Transverse colon (tissue), 4 donors: ENCODE measurements at regions not wholly inside any gene's neighbourhood (a gene's known extent, or its start where the extent isn't known, plus 50 kb on each side); places are given as distances from the start of the nearest gene placed in this dataset.

Experiments used
- DNase-seq: peaks from one replicate; pipeline ENCODE4 v3.0.0-alpha.2; 2019
- H3K27ac ChIP-seq, 4 donors: fragments of 200-600 bp; sonication (generic); 2 replicates each; pipeline ENCODE4 v1.5.1; 2016 to 2018; ENCODE audit warnings: inconsistent platforms in 4 of 4
- H3K27me3 ChIP-seq: fragments of 200-600 bp; sonication (generic); 2 replicates; pipeline ENCODE4 v1.5.1; 2017; ENCODE audit warnings: inconsistent platforms
- H3K36me3 ChIP-seq, 4 donors: fragments of 200-600 bp; sonication (generic); 2 replicates each; pipeline ENCODE4 v1.5.1; 2017 to 2019; ENCODE audit warnings: inconsistent platforms in 4 of 4
- H3K4me1 ChIP-seq, 4 donors: fragments of 200-600 bp; sonication (generic); 2 replicates each; pipeline ENCODE4 v1.5.1; 2017 to 2020; ENCODE audit warnings: inconsistent platforms in 4 of 4
- H3K4me3 ChIP-seq, 4 donors: fragments of 200-600 bp; sonication (generic); 1 replicate in 1 of 4; 2 replicates in 3 of 4; pipeline versions ENCODE4 v1.5.1 to v1.6.1; 2017 to 2019; ENCODE audit warnings: inconsistent platforms in 4 of 4
- H3K9me3 ChIP-seq, 2 donors: fragments of 200-600 bp; sonication (generic); 2 replicates each; pipeline ENCODE4 v1.5.1; 2017 to 2019; ENCODE audit warnings: inconsistent platforms in 2 of 2
- CTCF ChIP-seq, 5 experiments: fragments of 200-600 bp in 3 of 5; fragments of 450-650 bp in 2 of 5; sonication (generic) in 3 of 5; IDR thresholded peaks; 1 replicate in 2 of 5; 2 replicates in 3 of 5; pipeline ENCODE4 v1.5.1; 2016 to 2017; ENCODE audit warnings: antibody characterized with exemption in 5 of 5, inconsistent platforms in 3 of 5, mild to moderate bottlenecking in 2 of 5, moderate library complexity in 1 of 5
- EP300 ChIP-seq: sonication (generic); formaldehyde crosslinking; IDR thresholded peaks from one replicate; pipeline ENCODE4 v1.6.1; 2017; ENCODE audit warnings: antibody characterized with exemption, low read depth
- POLR2A ChIP-seq: fragments of 450-650 bp; IDR thresholded peaks from one replicate; pipeline ENCODE4 v1.6.1; 2016; ENCODE audit warnings: antibody characterized with exemption, mild to moderate bottlenecking, moderate library complexity
- POLR2AphosphoS5 ChIP-seq, 3 donors: sonication (generic); formaldehyde crosslinking; IDR thresholded peaks; one replicate each; pipeline ENCODE4 v1.6.1; 2016; ENCODE audit warnings: antibody characterized with exemption in 3 of 3
- WGBS, 2 donors: methylation state at CpG; one replicate each; pipeline ENCODE4 v1.1.5; 2018; ENCODE audit warnings: low coverage in 1 of 2; 5-methylcytosine and 5-hydroxymethylcytosine counted together
- in situ Hi-C, 4 donors: fragments of 200-750 bp; cut with MboI; loops; one replicate each; pipeline versions ENCODE4 v1.15.0 to v1.15.1; 2017; ENCODE audit warnings: low sequenced_read_pairs in 3 of 4, low pct_ligation_motif_present in 1 of 4, low pct_unique_long_range_greater_than_20kb in 1 of 4
- intact Hi-C: fragments of 100-400 bp; cut with DNase I; formaldehyde crosslinking; loops from one replicate; pipeline ENCODE4 v1.15.1; 2023; ENCODE audit warnings: low total_unique reads

- H3K36me3 ChIP-seq = no peaks in the 10 kb centered on the region
- TF ChIP-seq CTCF (IDR thresholded peaks at IDR 0.05) (no peak), POLR2A (no peak), POLR2AphosphoS5 (IDR thresholded peaks at IDR 0.05) (no peak), EP300 (no peak)
- in situ Hi-C loops = no loop called here
- H3K4me3 ChIP-seq = no peak overlapping the region
- WGBS, 2 donors = 75 to 81% methylated on average over 2 to 3 of the region's 3 CpGs
- H3K27me3 ChIP-seq = no peaks in the 10 kb centered on the region
- no peaks in the 10 kb centered on the region for H3K4me1 ChIP-seq
- H3K9me3 ChIP-seq = no peaks in the 10 kb centered on the region
- intact Hi-C loops = no loop called here
- DNase-seq = no peak
- no peak overlapping the region for H3K27ac ChIP-seq
Observed at GRCh38 chr12:127194176-127194575, 1072.8 kb upstream of the TMEM132C start.

- H3K27ac ChIP-seq = no peak overlapping the region
- H3K9me3 ChIP-seq = no peaks in the 10 kb centered on the region
- H3K27me3 ChIP-seq = no peaks in the 10 kb centered on the region
- intact Hi-C loops = no loop called here
- no peak for DNase-seq
- no peak overlapping the region for H3K4me3 ChIP-seq
- in situ Hi-C loops = no loop called here
- 54% methylated on average over 2 to 3 of the region's 3 CpGs for WGBS, 2 donors
- H3K36me3 ChIP-seq = no peaks in the 10 kb centered on the region
- TF ChIP-seq EP300 (no peak), POLR2AphosphoS5 (IDR thresholded peaks at IDR 0.05) (no peak), POLR2A (no peak), CTCF (IDR thresholded peaks at IDR 0.05) (no peak)
- no peaks in the 10 kb centered on the region for H3K4me1 ChIP-seq
Observed at GRCh38 chr12:127205781-127206555, 1061.0 kb upstream of the TMEM132C start.

GRCh38 chr12:127209318-127209717, 1057.7 kb upstream of the TMEM132C start:
- no peak overlapping the region for H3K4me3 ChIP-seq
- TF ChIP-seq POLR2AphosphoS5 (IDR thresholded peaks at IDR 0.05) (no peak), CTCF (IDR thresholded peaks at IDR 0.05) (no peak)
- H3K27me3 ChIP-seq = no peaks in the 10 kb centered on the region
- 82 to 100% methylated on average over 2 of the region's 2 CpGs for WGBS, 2 donors
- no peak for DNase-seq
- H3K9me3 ChIP-seq = no peaks in the 10 kb centered on the region
- no peaks in the 10 kb centered on the region for H3K36me3 ChIP-seq
- H3K27ac ChIP-seq = no peak overlapping the region
- intact Hi-C loops = no loop called here
- no peaks in the 10 kb centered on the region for H3K4me1 ChIP-seq
- in situ Hi-C loops = no loop called here

- H3K9me3 ChIP-seq = no peaks in the 10 kb centered on the region
- TF ChIP-seq CTCF (IDR thresholded peaks at IDR 0.05) = no peak
- no peak for TF ChIP-seq EP300
- no peak for TF ChIP-seq POLR2A
- H3K4me3 ChIP-seq = no peak overlapping the region
- 39 to 51% methylated on average over 3 of the region's 3 CpGs for WGBS, 2 donors
- intact Hi-C loops (no loop called here), in situ Hi-C loops (no loop called here)
- H3K27ac ChIP-seq = no peak overlapping the region
- no peaks in the 10 kb centered on the region for H3K36me3 ChIP-seq
- no peak for DNase-seq
- no peaks in the 10 kb centered on the region for H3K4me1 ChIP-seq
- no peaks in the 10 kb centered on the region for H3K27me3 ChIP-seq
Observed at GRCh38 chr12:127214186-127214585, 1052.8 kb upstream of the TMEM132C start.
